NB4 (cell line): ENCODE measurements at regions not wholly inside any gene's neighbourhood (a gene's known extent, or its start where the extent isn't known, plus 50 kb on each side); places are given as distances from the start of the nearest gene placed in this dataset.

Experiments used
- DNase-seq: peaks from one replicate; pipeline ENCODE4 v3.0.0; 2010; ENCODE audit warnings: low read depth
- H3K4me3 ChIP-seq: one replicate; pipeline ENCODE4 v1.5.1; 2011; ENCODE audit warnings: mild to moderate bottlenecking, low read depth, low read length, moderate library complexity
- MAX ChIP-seq: IDR thresholded peaks from 2 replicates; pipeline ENCODE4 v1.6.1; 2011; ENCODE audit warnings: low read depth, low read length
- MYC ChIP-seq: IDR thresholded peaks from 2 replicates; pipeline ENCODE4 v1.6.1; 2011; ENCODE audit warnings: low read depth, low read length
- POLR2A ChIP-seq: IDR thresholded peaks from 2 replicates; pipeline ENCODE4 v1.6.1; 2011; ENCODE audit warnings: mild to moderate bottlenecking; ENCODE audit not compliant: insufficient read length; ENCODE audit errors: extremely low read depth
- TF ChIP-seq, protein P1 (sequence below): IDR thresholded peaks from one replicate; pipeline ENCODE4 v1.5.1; 2012; ENCODE audit warnings: low read depth, low read length

DNA sequence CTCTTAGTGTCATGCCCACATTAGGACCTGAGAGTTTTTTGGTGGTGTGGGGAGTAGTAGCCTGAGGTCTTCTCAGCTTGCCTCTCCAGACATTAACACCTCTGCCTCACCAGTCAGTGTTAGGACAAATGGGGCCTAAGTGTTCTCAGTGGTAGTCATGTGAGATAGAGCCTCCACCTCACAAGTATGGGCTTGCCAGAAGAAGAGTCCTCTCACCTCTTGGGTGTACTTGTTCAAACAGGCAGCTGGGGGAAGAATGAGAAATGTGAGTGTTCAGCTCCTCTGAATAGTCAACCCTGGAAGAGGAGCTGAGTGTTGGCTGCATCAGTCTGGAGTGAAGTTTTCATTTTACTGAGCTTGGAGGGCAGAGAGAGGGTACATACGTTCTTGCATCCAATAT, 464.6 kb downstream of the POM121L12 start:
- TF ChIP-seq POLR2A (no peak), MYC (no peak)
- TF ChIP-seq, protein P1, sequence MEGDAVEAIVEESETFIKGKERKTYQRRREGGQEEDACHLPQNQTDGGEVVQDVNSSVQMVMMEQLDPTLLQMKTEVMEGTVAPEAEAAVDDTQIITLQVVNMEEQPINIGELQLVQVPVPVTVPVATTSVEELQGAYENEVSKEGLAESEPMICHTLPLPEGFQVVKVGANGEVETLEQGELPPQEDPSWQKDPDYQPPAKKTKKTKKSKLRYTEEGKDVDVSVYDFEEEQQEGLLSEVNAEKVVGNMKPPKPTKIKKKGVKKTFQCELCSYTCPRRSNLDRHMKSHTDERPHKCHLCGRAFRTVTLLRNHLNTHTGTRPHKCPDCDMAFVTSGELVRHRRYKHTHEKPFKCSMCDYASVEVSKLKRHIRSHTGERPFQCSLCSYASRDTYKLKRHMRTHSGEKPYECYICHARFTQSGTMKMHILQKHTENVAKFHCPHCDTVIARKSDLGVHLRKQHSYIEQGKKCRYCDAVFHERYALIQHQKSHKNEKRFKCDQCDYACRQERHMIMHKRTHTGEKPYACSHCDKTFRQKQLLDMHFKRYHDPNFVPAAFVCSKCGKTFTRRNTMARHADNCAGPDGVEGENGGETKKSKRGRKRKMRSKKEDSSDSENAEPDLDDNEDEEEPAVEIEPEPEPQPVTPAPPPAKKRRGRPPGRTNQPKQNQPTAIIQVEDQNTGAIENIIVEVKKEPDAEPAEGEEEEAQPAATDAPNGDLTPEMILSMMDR, result no peak
- no peak overlapping the region for H3K4me3 ChIP-seq
- DNase-seq, result no peak

DNA sequence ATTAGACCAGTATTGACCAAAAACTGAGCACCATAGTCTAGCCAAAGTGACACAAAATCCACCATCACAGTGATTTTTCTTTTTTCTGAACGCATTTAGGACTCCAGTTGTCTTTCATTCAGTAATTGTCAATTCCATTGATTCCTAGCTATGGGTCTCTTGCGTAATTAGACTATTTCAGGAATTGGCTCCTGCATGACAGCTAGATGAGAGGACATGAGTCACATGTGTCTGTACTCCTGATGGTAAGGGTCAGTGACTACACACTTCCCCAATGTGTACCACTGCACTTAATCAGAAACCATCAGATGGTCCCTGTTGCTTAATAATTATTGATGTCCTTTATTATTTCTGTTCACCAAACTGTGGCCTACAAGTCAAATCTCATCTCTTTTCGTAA, 469.5 kb downstream of the POM121L12 start:
- TF ChIP-seq MYC (no peak), MAX (no peak), POLR2A (no peak)
- TF ChIP-seq, protein P1, result no peak
- no peak overlapping the region for H3K4me3 ChIP-seq
- DNase-seq, result no peak

DNA sequence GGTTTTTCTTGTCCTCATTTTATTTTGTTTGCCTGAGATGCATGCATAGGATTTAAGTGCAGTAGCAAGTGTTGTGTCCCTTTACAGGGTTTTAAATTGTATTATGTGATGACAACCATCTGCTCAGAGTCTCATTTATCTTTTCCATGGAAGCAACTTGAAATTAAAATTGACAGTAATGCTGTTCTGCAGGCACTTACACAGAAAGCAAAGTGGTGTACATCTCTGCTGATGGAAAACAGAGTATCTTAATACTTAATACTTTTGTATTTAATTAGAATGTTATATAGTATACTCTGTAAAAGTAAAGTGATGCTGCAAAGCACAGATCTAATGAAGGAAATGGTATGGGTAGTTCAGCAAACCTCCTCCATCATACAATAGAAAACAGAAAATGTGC, 482.9 kb downstream of the POM121L12 start:
- DNase-seq, result no peak
- no peak for TF ChIP-seq MYC
- no peak for TF ChIP-seq POLR2A
- no peak for TF ChIP-seq MAX
- TF ChIP-seq, protein P1, result no peak
- H3K4me3 ChIP-seq, result no peak overlapping the region

- DNase-seq, result no peak
- TF ChIP-seq POLR2A, result no peak
- H3K4me3 ChIP-seq, result no peak overlapping the region
Measured at GRCh38 chr7:53520841-53521240, 485.4 kb downstream of the POM121L12 start.

- TF ChIP-seq, protein P1, result no peak
- no peak for TF ChIP-seq POLR2A
- no peak for TF ChIP-seq MAX
- no peak for TF ChIP-seq MYC
- no peak overlapping the region for H3K4me3 ChIP-seq
- no peak for DNase-seq
Measured at GRCh38 chr7:53521638-53522184, 486.3 kb downstream of the POM121L12 start.

DNA sequence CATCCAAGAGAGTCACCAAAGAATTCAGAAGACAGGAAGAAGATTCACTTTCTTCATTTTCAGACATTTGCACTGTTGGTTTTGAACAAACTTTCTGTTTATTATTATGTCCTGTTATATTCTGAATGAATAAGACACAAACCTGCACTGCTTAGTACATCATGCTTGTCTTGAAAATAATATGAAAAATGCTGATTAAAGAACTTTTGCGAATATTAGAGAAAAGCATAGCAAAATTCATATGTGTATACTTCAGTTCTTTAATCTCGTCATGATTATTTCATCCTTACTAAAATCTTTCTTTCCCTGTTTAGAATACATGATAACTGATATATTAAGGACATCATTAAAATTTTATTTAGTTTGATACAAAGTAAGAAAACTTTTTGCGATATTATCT, 504.1 kb downstream of the POM121L12 start:
- DNase-seq, result no peak
- no peak for TF ChIP-seq MYC
- TF ChIP-seq, protein P1, result no peak
- TF ChIP-seq MAX, result no peak
- TF ChIP-seq POLR2A, result no peak
- H3K4me3 ChIP-seq, result no peak overlapping the region
